HG02970 (cell line): ENCODE measurements at regions not wholly inside any gene's neighbourhood (a gene's known extent, or its start where the extent isn't known, plus 50 kb on each side); places are given as distances from the start of the nearest gene placed in this dataset.
"Not testable (repeated sequence)": the region's sequence is repeated elsewhere in the genome, so short reads cannot be mapped to it uniquely, and the experiment has no call there.

ENCODE experiments used
- ATAC-seq: cut with Tn5 transposase; IDR thresholded peaks from one replicate; pipeline ENCODE4 v1.9.1; 2021; ENCODE audit warnings: mild to moderate bottlenecking, moderate library complexity, moderate number of reproducible peaks; ENCODE audit not compliant: unreplicated experiment, low FRiP score

DNA sequence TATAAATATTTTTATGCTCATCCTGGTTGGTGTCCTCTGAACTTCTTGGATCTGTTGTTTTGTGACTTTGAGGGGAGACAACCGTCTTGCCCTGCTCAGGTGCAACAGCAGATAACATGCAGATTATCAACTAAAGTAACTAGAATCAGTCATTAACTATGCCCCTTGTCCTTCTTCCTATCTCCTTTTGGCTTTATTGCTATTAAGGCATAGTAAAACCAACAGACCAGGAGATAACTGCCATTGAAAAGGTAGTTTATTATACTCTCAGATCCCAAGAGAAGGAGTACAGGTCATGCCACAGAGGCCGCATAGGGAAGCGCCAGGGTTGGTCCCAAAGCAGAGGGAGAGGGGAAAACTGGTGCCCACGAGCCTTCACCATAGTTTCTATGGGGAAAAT is 418.2 kb downstream of the GJA1 start:
- ATAC-seq: no peak

DNA sequence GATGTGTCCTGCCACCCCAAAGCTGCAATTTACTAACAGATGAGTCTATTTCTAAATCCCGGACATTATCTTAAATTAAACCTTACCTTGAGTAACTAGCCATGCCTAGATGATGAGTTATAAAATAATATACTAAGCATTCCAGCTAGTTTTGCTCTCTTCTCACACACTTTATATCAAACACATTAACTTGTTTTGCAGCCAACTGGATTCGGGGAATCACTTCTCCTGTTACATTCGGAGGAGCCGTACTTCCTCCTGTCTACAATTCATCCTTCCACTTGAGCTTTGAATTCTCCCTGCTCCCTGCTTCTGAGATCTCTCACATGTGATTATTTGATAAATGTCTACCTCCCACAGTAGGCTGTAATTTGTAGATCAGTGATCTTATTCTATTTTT is 420.1 kb downstream of the GJA1 start:
- ATAC-seq: no peak

DNA sequence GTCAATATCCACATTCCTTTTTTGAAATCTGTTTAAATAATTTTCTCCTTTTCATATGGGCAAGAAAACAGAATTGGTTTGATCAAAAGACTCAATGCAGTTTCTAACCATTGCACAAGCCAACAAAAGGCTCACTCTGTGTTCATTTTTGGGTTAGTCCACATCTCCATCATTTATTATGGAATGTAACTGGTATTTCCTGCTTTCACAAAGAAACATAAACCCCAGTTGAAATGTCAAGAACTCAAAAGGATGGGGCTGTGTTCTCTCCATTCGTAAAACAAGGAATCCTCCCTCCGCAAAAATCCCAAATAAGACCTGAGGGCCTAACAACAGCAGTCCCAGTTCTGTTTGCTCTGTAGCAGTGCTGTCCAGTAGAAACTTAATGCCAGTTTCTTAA is 420.9 kb downstream of the GJA1 start:
- no peak for ATAC-seq

DNA sequence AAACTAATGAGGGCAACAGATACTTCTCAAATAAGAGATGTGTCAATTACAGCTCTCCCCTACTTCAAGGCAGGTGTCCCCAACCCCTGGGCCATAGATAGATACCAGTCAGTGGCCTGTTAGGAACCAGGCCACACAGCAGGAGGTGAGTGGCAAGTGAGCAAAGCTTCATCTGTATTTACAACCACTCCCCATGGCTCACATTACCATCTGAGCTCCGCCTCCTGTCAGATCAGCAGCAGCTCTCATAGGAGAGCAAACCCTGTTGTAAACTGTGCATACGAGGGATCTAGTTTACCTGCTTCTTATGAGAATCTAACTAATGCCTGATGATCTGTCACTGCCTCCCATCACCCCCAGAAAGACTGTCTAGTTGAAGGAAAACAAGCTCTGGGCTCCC is 422.1 kb downstream of the GJA1 start:
- ATAC-seq: no peak

- ATAC-seq: no peak
Measured at GRCh38 chr6:121858310-121858709, 422.9 kb downstream of the GJA1 start.

DNA sequence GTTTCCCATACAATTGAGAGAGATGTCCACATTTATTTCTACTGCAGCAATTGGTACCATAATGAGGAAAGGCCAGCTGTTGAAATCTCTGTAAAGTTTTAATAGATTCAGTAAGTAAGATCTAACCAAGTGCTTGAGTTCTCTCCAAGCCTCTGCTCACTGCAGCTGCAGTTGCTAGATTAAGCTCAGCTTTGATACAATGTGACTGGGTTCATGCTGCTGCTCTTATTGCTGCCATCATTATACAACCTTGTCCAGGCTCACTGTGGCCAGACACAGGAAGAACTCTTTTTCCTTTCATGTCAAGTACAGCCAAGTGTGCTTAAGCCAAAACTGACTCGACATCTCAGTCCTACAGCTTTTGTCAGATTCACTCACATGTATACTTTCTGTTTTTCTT is 423.5 kb downstream of the GJA1 start:
- ATAC-seq: no peak

GRCh38 chr6:121865811-121866210 is 430.4 kb downstream of the GJA1 start:
- ATAC-seq: no peak

DNA sequence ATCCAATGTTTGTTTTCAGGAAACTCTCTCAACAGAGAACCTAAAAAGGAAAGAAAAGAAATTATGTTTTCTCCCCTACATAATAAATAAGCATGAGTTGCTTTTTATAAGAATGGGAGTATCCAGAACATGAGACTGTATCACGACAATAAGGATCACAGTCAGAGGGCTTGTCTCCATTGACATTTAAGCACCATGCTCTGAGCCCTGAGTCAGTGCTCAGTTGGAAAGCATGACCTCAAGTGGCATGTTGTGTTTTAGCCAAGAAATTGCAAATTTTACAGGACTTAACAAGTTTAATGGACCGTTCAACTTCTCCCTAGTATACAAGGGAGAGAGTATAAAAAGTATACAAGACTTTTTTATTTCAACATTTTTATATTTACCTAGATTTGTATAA is 431.6 kb downstream of the GJA1 start:
- no peak for ATAC-seq

DNA sequence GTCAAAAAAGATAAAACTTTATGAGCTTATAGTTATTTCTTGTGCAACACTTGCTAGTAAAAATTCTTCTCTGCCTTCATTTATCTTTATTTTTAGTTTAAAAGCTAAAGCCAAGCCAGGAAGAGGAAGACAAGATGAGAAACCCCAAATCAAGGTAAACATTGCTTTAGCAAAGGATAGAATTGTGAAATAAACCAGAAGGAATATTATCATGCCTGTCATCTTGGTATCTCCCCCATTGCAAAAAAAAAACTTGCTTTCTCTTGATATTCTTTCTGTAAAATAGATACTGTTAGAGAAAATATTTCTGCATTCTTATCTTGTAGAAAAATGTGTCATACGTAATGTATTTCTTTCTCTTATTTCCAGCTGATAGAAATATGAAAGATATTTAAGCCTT is 432.8 kb downstream of the GJA1 start:
- no peak for ATAC-seq

DNA sequence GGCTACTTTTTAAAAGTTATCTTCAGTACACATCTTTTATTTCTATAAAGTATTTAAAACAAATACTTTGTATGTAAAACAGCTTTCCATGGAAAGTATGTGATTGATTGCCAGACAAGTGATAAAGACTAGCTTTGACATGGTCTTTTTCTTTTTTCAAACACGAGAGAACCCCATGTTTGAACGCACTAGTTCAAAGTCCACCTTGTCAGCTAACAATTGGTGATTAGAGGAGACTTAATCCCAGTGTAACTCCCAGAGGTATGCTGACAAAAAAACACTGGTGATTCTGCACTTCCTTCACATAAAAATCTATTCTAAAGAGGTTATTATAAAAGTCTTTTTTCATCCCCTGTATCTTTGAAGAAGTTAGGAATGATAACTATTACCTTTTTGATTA is 438.1 kb downstream of the GJA1 start:
- ATAC-seq: no peak

GRCh38 chr6:121876721-121877120 is 441.3 kb downstream of the GJA1 start:
- no peak for ATAC-seq

DNA sequence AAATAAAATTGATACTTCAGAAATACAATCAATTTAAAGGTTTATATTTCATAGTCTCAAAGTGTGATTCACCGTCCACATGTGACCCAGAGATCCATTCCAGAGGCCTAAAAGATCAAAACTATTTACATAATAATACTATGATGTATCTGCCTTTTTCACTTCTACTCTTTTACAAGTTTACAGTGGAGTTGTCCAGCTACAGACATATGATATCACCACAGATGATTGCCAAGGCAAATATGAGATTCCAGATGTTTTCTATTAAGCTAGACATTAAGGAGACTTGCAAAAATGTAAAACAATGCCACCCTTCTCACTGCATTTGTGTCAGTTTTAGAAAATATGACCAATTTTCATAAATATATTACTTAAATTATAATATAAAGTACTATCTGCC is 443.7 kb downstream of the GJA1 start:
- ATAC-seq: no peak

GRCh38 chr6:121880831-121881230 is 445.4 kb downstream of the GJA1 start:
- no peak for ATAC-seq

DNA sequence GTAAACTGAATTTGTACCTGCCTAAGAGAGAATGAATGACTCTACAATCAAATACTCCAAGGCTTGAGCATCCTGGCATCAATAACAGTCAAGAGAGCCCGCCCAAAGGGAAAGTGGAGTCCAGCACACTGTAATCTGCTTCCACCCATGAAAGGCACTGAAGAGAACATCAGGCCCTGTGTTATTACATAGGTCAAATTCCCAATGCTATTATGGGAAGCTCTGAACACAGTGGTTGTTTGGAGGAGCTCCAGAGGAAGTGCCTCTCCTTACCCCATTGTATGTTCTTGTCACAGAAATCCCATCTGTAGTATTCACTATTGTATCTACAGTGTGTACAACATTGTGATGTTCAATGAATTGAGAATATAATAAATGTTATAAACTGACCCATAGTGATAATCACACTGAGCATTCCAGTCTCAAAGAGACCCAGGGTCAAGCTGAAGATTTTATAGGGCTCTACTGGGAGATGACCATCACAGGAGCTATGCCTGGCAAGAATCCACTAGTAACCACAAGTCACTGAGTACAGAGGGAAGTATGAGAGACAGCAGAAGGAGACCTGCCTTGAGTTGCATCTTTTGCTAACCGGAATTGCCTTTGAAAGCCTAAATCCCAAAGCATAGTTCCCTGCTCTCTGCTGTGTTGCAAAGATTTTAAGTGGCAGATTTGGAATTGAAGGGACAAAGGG is 446.7 kb downstream of the GJA1 start:
- no peak for ATAC-seq

- ATAC-seq: no peak
Measured at GRCh38 chr6:121884091-121884490, 448.6 kb downstream of the GJA1 start.

DNA sequence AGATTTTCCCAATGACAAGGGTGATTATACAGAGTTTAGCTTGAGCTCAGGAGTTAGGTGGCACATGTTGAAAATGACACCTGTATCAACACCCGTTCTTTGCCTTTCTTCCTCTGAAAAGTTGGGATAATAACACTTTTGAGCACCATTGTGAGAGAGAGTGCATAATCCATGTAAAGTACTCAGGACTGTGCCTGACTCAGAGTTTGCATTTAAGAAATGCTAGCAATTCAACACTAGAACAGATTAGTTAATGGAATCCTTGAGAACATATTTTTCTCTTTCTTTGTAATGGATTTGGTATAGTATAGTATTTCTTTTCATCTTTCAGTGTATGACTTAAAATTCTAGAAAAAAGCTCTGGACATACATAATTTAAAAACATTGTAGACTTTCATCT is 449.2 kb downstream of the GJA1 start:
- ATAC-seq: no peak

DNA sequence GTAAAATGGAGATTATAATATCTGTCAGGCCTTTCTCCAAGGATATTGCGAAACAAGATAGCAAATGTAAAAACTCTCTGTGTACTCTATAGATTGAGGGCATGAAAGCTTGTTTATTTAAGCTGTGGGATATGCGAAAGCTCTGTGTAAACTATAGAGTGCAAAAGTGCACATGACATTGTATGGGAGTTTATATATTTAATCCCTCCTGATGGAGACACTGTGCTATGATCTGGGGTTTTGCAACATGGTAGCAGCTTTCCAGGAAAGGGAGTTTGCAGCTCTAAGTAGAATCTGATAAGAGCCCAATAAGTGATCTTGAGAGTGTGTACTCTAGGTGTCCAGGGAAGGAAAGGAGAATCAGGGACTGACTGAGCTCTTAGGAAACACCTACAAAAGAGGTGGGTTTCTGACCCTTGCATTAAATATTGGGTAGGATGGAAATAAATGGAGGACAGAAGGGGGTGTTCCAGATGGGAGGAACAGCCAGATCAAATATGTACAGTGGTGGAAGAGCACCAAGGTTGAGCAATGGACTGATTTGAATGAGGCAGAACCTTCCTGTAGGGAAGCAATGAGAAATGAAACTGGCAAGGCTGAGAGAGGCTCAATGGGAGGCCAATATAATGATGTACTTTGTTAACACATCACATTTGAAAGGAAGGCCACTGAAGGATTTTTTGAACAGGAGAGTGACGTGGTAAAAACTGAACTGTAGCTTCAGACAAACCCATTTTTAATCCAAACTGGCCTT is 450.1 kb downstream of the GJA1 start:
- no peak for ATAC-seq

GRCh38 chr6:121886223-121886830 is 450.9 kb downstream of the GJA1 start:
- no peak for ATAC-seq

- no peak for ATAC-seq
Measured at GRCh38 chr6:121887724-121888123, 452.3 kb downstream of the GJA1 start.

- no peak for ATAC-seq
Measured at GRCh38 chr6:121890307-121890910, 455.0 kb downstream of the GJA1 start.

DNA sequence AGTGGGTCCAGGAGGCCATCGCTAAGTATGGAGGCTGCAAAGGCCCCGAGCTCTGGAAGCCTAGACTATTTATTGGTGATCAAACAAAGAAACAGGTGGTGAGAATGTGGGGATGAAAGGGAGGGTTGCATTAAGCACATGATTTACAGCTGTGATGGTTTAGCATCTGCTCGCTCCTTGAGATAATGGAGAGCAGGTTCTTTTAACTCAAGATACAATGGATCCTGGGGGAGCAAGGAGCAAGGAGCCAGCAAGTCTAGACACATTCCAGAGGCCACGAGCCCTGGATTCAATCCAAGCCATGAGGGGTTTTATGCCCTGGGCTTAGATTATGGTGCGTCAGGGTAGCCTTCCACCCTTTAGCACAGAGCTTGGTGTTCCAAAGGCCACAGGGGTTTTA is 460.3 kb downstream of the GJA1 start:
- ATAC-seq: not testable (repeated sequence)
